Type B pancreatic cell (in vitro differentiated cells): ENCODE measurements at regions not wholly inside any gene's neighbourhood (a gene's known extent, or its start where the extent isn't known, plus 50 kb on each side); places are given as distances from the start of the nearest gene placed in this dataset.
"Not testable (repeated sequence)": the region's sequence is repeated elsewhere in the genome, so short reads cannot be mapped to it uniquely, and the experiment has no call there.

Experiments
- DNase-seq: peaks from one replicate; pipeline ENCODE4 v3.0.0; 2021; ENCODE audit warnings: mixed read lengths; ENCODE audit not compliant: unreplicated experiment; ENCODE audit errors: extremely low spot score
- H3K27ac Mint-ChIP-seq: 2 replicates; pipeline ENCODE4 v1.8.0; 2021; ENCODE audit warnings: mild to moderate bottlenecking, mixed read lengths
- H3K27me3 Mint-ChIP-seq: 2 replicates; pipeline ENCODE4 v1.8.0; 2021; ENCODE audit warnings: mixed read lengths
- H3K36me3 Mint-ChIP-seq: 2 replicates; pipeline ENCODE4 v1.8.0; 2021; ENCODE audit warnings: mixed read lengths
- H3K4me1 Mint-ChIP-seq: one replicate; pipeline ENCODE4 v1.8.0; 2021; ENCODE audit warnings: mixed read lengths; ENCODE audit not compliant: unreplicated experiment
- H3K4me3 Mint-ChIP-seq: 2 replicates; pipeline ENCODE4 v1.8.0; 2021; ENCODE audit warnings: mild to moderate bottlenecking, mixed read lengths
- H3K9me3 Mint-ChIP-seq: 2 replicates; pipeline ENCODE4 v1.8.0; 2021; ENCODE audit warnings: mixed read lengths
- CTCF ChIP-seq: fragments of 200-600 bp; sonication (generic); conservative IDR thresholded peaks from 2 replicates; pipeline ENCODE4 v1.5.0; 2021; ENCODE audit warnings: antibody characterized with exemption, mild to moderate bottlenecking

- Mint-ChIP-seq H3K9me3 (peaks cover 6% of the 10 kb centered on the region), H3K36me3 (no peaks in the 10 kb centered on the region), H3K27ac (no peak overlapping the region), H3K4me3 (no peak overlapping the region), H3K27me3 (no peaks in the 10 kb centered on the region), H3K4me1 (peaks cover 13% of the 10 kb centered on the region)
- DNase-seq = no peak
- TF ChIP-seq CTCF = no peak
Observed at GRCh38 chr2:62641936-62642335, 63.6 kb upstream of the EHBP1 start.

GRCh38 chr2:62641410-62641843, 64.1 kb upstream of the EHBP1 start:
- no peak for TF ChIP-seq CTCF
- peaks cover 6% of the 10 kb centered on the region for H3K9me3 Mint-ChIP-seq
- H3K4me1 Mint-ChIP-seq = peaks cover 13% of the 10 kb centered on the region
- H3K36me3 Mint-ChIP-seq = no peaks in the 10 kb centered on the region
- no peak for DNase-seq
- H3K4me3 Mint-ChIP-seq = no peak overlapping the region
- H3K27me3 Mint-ChIP-seq = no peaks in the 10 kb centered on the region
- H3K27ac Mint-ChIP-seq = no peak overlapping the region

- Mint-ChIP-seq H3K4me3 (no peak overlapping the region), H3K36me3 (no peaks in the 10 kb centered on the region), H3K27me3 (no peaks in the 10 kb centered on the region), H3K4me1 (no peaks in the 10 kb centered on the region), H3K27ac (no peak overlapping the region), H3K9me3 (peaks cover 7% of the 10 kb centered on the region)
- no peak for TF ChIP-seq CTCF
- no peak for DNase-seq
Observed at GRCh38 chr2:62631160-62632085, 74.1 kb upstream of the EHBP1 start.

- not testable (repeated sequence) for H3K4me3 Mint-ChIP-seq, H3K36me3 Mint-ChIP-seq, H3K27ac Mint-ChIP-seq, H3K4me1 Mint-ChIP-seq, DNase-seq, H3K27me3 Mint-ChIP-seq, H3K9me3 Mint-ChIP-seq
Observed at GRCh38 chr2:62630206-62630605, 75.3 kb upstream of the EHBP1 start.

- H3K9me3 Mint-ChIP-seq, H3K36me3 Mint-ChIP-seq, H3K4me1 Mint-ChIP-seq, H3K4me3 Mint-ChIP-seq, H3K27ac Mint-ChIP-seq, DNase-seq, H3K27me3 Mint-ChIP-seq: not testable (repeated sequence)
Observed at GRCh38 chr2:62629310-62629709, 76.2 kb upstream of the EHBP1 start.

- no peaks in the 10 kb centered on the region for H3K4me1 Mint-ChIP-seq
- no peak overlapping the region for H3K27ac Mint-ChIP-seq
- TF ChIP-seq CTCF = no peak
- H3K4me3 Mint-ChIP-seq = no peak overlapping the region
- H3K36me3 Mint-ChIP-seq = no peaks in the 10 kb centered on the region
- H3K27me3 Mint-ChIP-seq = no peaks in the 10 kb centered on the region
- no peak for DNase-seq
- H3K9me3 Mint-ChIP-seq = no peaks in the 10 kb centered on the region
Observed at GRCh38 chr2:62627667-62628066, 77.8 kb upstream of the EHBP1 start.
